Activated CD8-positive, alpha-beta memory T cell treated with anti-CD3 and anti-CD28 coated beads, Interleukin-2, amount 50 U/mL, for 24 hours (primary cell): ENCODE measurements at regions not wholly inside any gene's neighbourhood (a gene's known extent, or its start where the extent isn't known, plus 50 kb on each side); places are given as distances from the start of the nearest gene placed in this dataset.

Experiments used
- DNase-seq: peaks from one replicate; pipeline ENCODE4 v3.0.0-alpha.2; 2020; ENCODE audit errors: extremely low read depth

DNA sequence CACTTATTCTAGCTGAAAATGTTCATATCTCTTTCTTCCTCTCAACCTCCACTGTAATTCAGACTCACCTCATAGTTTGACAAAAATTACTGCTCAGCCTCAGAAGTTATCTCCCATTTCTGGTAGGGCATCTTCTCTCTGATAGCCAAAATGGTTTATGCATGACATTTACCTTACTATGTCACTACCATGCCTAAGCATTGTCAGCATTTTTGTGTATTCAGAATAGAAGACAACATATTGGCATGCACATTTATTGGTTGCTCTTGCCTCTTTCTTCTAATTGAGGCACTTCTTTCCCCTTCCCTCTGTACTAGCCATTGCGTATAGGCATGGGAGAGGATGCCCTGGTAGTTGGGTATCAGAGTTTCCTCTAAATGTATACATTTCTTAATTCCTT, 406.1 kb upstream of the DCC start:
- DNase-seq: no peak

DNA sequence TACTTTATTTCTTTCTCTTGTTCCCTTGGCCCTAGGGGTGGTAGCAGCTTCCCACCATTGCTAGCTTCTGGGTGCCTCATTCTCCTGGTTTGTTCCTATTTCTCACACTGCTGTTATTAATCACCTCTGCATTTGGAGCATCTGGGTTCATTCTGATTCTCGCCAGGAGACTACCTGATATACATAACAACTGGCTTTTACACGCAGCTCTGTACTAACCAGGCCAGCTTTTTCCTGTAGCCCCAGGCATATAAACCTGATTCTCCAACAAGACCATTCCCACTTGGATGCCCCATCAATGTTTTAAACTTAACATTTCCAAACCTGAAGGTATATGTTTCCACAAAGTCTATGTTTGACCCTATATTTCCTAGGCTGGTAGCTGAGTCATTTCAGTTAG, 403.9 kb upstream of the DCC start:
- no peak for DNase-seq

DNA sequence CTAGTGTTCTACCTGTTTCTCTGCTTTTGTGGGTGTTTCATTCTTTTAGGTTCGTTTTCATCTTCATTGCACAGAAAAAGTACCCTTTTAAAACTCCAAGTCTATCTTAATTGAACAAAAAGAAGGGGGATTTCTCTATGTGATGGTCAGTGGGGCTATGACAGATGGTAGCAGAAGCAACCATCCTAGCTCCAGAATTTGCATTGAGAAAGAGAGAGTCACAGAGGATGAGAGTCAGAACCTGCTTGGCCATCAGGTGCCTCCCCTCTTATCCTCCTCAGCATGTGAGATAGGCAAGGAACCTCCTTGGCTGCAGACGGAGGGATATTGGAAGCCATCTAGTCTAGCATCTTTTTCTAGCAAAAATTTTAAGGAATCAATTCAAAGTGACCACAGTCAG, 398.0 kb upstream of the DCC start:
- no peak for DNase-seq

DNA sequence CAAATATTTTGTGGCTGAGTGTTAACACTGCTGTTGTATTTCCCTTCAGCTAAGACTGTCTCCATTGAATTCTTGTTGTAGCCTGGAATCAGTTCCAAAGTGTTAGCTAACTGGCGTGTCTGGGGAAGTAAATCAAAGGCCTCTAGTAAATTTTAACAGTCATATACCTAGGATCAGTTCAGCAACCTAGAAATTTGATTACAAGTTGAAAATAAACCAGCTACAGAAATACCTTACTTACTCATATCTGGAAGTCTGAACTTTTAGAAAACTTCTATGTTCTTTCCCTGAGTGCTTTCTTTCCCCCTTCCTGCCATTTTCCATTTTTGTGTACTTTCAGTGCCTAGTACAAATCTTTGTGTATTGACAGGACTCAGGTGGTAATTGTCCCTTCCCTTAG, 396.7 kb upstream of the DCC start:
- DNase-seq: no peak

DNA sequence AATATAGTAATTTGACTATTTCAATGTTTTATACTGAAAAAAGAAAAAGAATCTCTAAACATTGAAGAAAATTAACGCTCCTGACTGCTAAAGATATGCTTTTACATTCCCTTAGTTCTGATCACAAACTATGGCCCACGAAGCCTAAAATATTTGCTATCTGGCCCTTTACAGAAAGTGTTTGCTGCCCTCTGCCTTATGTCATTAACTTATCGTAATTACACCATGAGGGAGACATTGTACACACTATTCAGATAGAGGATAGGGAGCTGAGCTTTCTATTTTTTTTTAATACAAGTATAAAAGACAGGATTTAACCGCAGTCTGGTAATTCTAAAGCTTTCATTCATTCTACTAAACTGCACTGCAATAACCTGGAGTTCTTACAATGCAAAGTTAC, 393.1 kb upstream of the DCC start:
- DNase-seq: no peak

DNA sequence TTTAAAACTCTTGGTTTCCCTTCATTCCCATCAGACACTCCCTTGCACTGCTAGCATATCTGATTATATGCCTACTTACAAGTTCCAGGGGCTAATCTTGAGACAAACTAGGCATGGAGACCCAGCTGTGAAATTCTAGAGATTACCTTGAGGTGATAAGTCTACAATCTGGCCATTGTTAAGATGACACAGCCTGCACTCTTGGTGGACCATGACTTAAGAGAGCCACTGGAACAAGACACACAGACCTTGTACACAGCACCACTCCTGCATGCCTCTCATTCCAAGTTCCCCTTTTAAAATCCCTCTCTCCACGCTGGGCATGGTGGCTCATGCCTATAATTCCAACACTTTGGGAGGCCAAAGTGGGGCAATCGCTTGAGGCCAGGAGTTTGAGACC, 387.2 kb upstream of the DCC start:
- no peak for DNase-seq

DNA sequence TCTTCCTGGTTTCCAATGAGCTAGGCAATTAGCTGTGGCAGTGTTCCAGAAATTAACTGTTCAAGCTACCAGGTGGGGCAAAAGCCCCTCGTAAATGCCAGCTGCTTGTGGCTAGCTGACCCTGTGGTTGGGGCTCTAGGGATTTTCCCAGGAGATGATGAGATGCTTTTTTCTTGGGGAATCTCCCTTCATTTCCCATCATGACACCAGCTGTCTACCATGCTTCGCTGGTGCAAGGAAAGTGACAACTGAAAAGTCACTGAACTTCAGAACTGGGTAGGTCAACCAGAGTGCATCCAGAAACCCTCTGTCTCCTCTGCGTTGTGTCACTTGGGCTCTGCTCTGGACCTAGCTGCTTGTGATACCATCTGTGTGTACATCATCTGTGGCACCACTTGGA, 386.5 kb upstream of the DCC start:
- no peak for DNase-seq

DNA sequence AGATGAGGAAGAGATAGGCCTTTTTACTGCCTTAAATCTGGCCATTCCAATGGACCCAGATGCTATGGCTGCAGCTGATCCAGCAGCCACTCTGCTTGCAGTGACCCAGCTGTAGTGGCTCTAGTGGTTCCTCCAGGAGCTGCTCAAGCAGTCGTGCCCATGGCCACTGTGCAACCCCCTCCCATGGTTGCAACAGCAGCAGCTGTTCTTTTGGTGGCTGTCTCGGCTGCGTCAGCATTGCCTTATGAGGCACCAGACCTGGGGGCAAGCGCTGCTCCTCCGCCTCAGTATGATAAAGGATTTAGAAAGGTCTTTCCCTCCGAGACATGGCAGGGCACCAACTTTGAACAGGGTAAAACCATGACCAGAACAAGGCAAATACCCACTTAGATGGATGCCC, 384.9 kb upstream of the DCC start:
- no peak for DNase-seq

DNA sequence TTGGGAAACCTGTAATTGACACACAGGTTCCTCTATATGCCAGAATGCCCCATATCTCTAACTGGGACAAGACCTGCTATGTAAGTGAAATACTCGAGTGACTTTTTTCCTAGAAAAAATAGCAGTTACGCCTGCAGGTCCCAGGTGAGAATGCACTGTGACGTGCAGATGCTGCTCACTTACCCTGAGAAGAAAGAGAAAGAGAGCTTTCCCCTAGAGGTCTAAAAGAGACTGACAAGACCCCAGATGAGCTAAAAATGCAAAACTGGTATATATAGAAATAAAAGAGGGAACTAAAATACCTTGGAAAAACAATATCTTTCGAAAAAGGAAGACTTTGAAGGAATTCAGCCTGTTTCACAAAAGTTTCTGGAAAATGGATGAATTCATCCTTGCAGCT, 383.0 kb upstream of the DCC start:
- no peak for DNase-seq

DNA sequence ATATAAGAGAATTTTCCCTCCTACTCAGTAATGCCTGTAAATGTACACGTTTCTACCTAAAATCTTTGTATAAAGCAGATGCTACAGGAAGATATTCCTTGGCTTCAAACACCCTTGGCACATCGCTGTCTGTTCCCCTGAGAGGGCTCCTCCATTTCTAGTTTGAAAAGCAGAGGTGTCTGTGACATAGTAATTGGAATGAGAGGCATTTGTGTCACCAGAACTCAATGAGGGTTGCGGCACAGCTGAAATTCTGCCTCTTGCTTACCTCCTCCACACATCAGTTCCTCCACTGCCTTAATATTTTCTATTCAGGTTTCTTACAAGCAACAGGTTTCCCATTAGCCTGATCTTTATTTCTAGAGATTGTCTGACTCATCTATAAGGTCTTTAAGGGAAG, 359.9 kb upstream of the DCC start:
- no peak for DNase-seq

DNA sequence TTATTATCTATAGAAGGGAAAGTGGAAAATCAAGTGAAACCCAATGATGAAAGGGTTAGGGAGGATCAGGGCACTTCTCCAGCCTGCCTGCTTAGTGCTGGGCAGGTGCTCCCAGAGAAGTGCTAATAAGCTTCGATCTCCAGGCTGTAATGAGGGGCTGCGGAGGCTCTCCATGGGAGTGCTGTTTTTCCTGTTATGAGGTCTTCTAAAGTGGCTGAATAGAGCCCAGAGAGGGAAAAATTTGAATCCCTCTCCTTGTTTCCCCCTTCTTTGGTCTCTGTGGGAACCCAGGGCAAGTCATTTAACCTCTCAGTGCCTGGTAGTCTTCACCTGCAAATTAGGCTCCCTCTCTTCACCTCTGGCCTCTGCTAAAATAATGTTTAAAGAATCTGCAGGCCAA, 351.7 kb upstream of the DCC start:
- no peak for DNase-seq

DNA sequence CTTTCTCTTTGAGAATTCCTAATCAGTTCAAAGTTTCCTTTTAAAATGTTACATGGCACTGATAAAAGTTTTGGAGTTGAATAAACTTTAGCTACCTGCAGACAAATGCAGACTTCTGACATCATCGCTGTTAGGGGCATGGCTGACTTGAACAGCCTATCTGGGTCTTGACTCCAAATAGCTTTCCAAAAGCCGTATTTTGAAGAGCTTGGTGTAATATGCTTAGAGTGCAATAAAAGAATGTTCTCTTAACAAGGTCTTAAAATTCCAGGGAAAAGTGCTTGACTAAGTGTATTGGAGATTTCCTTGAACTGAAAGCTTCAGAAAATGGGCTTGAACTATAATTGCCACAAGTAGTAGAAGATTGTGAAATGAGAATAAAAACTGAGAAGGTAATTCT, 342.9 kb upstream of the DCC start:
- DNase-seq: no peak

DNA sequence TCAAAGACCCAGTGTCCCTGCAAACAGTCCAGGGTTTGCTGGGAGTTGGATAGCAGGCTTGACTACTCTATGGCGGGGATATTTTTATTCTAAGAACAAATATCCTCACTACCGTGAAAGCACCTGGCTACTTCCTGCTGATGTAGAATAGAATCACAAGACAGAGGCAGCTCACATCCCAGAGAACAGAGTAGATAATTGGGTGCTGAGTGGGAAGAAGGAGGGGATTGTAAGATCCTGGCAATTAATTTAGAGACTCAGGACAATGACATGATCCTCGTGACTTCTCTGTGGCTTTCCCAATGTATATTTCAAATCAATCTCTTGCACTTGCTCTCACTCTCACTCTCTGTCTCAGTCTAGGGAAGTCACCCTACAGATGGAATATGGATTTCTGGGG, 341.9 kb upstream of the DCC start:
- no peak for DNase-seq

DNA sequence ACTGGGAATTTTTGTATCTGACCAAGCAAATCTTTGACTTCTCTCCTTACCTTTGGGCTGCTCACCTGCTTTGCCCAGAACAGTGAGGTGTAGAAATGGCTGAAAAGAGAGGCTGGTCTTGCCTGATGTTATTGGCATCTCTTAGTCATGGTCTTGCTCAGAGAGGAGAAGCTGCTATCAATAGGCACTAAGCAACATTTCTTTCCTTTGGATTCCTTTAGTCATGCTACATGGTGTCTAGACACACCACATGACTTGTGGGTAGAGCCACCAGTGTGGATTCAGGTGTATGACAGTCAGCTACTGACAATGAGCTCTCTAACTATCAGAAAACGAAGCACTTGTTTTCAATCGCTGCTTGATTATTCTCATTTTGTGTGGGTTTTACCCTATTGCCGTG, 341.3 kb upstream of the DCC start:
- DNase-seq: no peak

DNA sequence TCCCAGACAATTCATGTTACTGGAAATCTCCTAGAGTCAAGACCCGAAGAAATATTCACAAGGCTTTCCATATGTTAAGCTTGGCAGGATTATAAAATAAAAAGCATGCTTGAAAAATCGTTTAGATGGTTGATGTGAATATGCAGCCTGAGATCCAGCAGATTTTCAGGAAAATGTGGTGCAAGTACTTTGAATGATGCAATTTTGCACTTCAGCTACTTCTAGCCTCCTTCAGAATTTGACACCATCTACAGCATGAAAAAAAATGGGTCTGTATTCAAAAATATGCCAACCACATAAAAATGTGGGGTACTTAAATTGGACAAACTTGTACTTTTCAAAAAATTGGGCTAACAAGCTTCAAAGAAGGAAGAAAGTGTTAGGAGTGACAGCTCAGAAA, 340.6 kb upstream of the DCC start:
- DNase-seq: no peak

DNA sequence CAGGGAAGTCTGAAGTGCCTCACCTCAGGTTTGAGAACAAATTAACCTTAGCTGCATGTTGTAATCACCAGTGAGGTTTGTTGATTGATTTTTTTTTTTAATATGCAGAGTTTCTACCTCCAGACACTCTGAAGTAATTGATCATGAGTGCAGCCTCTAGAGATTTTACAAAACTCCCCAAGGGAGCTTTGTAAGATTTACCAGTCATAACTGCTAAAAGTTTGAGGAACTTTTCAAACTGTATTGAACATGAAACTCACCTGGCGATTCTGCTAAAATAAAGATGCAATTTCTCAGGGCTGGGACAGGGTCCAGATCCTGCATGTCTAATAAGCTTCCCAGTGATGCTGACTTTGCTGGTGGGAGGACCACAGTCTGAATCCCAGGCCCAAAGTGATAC, 339.6 kb upstream of the DCC start:
- DNase-seq: no peak

DNA sequence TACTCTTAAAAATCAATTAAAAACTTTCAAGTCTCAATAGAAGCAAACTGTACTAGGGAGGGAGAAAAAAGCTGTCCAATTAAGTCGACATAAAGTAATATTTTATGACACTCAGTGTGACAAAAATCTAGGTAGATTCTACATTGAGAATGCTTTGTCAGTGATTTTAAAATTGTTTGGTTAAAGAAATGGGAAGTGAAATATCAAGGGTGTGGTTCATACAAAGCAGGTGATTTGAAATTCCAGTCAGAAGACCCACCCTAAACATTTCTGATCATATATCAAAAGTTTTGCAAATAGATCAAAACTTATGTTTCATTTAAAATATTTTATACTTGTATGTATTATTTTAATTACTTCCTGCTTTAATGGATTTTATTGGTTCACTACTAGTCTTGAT, 338.9 kb upstream of the DCC start:
- DNase-seq: no peak

DNA sequence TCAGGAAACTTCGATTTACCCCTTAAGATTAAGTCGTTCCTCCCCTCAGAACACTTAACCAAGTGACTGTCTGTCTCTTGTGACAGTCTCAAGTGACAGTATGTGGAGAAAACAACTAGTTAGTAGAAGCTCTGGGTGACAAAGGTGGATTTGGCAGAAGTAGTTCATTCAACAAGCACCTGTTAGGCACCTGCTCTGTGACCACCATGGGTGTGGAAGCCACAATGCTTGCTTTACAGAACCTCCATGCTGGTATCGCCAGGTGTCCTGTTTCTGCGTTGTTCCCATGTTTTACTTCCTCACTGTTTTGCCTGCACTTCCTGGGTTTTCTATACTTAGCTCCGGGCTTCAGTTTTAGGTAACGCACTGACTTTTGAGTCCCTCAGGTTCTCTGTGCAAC, 337.4 kb upstream of the DCC start:
- DNase-seq: no peak

DNA sequence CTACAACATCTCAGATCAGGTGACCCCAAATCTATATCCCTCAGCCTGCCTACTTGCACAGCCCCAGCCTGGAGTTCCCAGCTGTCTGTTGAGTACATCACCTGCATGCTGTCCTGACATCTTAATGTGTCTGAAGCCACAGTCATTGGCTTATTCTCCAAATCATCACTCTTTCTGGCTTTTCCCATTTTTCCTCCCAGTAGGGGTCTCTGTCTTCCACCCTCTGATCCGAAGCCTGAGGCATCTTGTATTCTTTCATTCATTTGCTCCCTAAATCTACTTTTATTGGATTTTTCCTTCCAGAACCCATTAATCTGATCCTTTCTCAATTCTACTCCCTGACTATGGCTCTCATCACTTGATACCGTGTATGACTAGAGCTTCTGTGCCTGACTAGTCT, 332.9 kb upstream of the DCC start:
- no peak for DNase-seq

DNA sequence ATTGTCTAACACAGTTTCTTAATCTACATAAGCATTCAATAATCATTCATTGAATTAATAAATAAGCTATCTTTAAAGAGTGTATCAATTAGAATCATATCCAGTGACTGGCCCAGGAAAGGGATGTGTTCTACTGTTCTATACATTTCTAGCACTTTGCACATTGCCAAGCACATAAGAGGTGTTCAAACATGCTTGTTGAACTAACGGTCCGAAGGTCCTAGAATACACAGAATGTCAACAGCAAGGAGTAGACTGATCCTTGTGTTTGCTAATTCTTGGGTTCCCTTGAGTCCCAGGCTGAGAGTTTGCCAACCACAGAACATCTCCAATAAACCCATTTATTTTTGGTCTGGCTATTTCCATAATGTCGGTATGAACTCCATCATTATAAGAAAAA, 331.7 kb upstream of the DCC start:
- DNase-seq: no peak

DNA sequence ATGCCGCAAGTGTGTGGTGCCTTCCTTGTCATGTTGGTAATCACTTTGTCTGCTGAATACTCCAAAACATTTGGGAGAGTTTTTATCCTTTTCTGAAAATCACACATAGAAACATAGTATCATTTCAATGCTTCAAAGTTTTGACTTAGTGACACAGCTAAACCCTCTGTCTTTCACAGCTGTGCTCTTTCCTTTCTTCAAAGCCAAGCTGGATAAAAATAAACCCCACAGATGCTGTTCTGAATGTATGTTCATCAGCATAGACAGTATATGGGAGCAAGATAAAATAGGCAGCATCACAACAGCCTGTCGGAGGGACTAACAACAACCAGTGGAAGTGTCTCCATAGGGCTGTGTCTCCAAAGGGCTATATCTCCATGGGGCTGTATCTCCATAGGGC, 331.3 kb upstream of the DCC start:
- no peak for DNase-seq

DNA sequence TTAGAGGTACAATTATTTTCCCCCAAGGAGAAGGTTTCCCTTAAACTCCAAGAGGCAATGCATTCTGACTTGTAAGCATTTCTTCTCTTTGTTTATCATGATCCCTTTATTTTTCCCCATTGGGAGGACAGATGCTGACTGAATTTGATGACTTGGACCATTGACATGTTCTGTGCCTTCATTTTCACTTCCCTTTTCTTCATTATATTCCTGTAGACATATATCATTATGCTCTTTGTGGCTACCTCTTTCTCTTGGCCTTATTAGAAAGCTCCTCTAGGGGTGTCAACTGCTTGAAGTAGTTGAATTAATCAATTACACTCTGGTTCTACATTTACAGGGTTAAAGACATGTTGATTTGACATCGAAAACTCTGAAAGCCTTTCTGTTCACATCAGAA, 330.0 kb upstream of the DCC start:
- DNase-seq: no peak

DNA sequence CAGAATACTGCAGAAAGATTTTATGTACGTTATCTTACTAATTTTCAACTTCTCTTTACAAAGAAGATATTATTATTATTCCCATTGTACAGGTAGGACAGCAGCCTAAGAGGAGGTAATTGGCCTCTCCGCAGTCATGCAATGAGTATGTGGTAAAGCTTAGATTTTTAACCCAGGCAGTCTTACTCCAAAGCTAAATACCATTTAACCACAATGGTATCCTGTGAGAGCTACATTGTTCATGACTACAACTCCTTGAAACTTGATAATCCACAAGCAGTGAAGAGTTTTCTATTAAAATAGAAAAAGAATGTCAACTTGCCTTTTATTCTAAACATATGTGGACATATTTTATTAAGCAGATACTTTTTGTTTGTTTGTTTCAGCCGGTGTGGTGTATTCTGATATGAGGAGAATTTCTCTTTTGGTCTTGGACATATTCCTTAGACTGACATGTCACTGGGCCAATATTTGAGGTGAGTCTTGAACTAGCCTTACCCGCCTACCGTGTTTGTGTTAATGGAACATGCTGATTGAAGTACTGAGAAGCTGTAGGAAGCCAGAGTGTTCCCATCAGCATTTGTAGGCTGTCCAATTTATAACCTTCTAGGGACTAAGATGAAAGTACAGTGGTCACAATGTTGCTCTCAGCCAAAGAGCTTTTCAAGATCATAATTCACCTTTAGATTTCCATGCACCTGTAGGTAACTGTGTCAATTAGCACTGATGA, 293.9 kb upstream of the DCC start:
- DNase-seq: no peak

DNA sequence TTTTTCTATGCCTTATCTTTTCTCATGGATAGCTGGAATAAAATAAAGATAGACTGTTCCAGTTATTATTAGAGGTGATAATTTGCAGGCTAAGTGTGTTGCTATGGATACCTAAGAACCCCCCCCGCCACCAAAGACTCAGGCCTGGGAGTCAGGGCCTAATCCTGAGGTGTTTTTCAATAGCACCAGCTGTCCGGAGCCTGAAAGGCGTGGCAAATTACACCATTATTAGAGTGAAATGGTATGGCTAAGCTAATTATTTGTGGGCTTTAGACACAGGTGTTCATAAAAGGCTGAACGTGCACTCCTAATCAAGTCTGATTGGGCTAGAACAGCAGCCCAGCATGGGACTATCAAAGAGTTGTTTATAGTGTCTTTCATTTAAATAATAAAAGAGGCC, 293.2 kb upstream of the DCC start:
- DNase-seq: no peak

DNA sequence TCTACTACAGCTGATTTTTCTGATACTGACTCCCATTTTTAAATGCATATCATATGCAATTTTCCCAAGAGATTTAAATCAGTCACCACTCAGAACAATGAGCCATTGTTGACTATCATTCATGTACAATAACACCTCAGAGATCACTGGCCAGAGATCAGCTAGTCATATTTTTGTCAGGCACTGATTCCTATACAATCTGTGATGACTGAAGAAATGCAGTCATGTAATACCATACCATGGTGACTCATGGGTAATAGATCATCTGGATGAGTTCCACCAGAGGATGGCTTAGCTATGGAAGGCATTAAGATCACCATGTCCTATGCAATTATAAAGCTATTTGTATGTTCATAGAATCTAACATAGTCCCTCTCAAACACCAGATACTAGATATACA, 285.7 kb upstream of the DCC start:
- DNase-seq: no peak
